Upper lobe of left lung (tissue), 4 donors: ENCODE measurements at regions not wholly inside any gene's neighbourhood (a gene's known extent, or its start where the extent isn't known, plus 50 kb on each side); places are given as distances from the start of the nearest gene placed in this dataset.

Source experiments
- POLR2A ChIP-seq, 4 donors: fragments of 450-650 bp; IDR thresholded peaks; one replicate each; pipeline ENCODE4 v1.5.1; 2016 to 2017; ENCODE audit warnings: antibody characterized with exemption in 4 of 4, mild to moderate bottlenecking in 2 of 4
- POLR2AphosphoS5 ChIP-seq, 2 donors: sonication (generic); formaldehyde crosslinking; IDR thresholded peaks; one replicate each; pipeline ENCODE4 v1.5.1; 2017; ENCODE audit warnings: antibody characterized with exemption in 2 of 2
- TF ChIP-seq, protein P1 (sequence below), 6 experiments: fragments of 450-650 bp in 4 of 6; fragments of 200-600 bp in 2 of 6; sonication (generic) in 2 of 6; IDR thresholded peaks; one replicate each; pipeline ENCODE4 v1.5.1; 2016 to 2019; ENCODE audit warnings: antibody characterized with exemption in 6 of 6

DNA sequence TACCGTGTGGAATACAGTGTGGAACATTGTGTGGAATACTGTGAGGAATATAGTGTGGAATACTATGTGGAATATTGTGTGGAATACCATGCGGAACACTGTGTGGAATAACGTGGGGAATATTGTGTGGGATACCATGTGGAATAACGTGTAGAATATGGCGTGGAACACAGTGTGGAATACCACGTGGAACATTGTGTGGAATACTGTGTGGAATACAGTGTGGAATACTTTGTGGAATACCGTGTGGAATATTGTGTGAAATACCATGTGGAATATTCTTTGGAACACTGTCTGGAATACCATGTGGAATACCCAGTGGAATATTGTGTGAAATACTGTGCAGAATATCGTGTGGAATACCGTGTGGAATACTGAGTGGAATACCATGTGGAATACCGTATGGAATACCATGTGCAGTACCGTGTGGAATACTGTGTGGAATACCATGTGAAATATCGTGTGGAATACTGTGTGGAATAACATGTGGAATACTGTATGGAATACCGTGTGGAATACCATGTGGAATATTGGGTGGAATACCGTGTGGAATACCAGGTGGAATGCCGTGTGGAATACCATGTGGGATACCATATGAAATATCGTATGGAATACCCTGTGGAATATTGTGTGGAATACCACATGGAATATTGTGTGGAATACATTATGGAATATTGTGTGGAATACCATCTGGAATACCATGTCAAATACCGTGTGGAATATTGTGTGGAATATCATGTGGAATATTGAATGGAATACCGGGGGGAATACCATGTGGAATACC is 133.1 kb upstream of the CHST15 start:
- TF ChIP-seq, protein P1, sequence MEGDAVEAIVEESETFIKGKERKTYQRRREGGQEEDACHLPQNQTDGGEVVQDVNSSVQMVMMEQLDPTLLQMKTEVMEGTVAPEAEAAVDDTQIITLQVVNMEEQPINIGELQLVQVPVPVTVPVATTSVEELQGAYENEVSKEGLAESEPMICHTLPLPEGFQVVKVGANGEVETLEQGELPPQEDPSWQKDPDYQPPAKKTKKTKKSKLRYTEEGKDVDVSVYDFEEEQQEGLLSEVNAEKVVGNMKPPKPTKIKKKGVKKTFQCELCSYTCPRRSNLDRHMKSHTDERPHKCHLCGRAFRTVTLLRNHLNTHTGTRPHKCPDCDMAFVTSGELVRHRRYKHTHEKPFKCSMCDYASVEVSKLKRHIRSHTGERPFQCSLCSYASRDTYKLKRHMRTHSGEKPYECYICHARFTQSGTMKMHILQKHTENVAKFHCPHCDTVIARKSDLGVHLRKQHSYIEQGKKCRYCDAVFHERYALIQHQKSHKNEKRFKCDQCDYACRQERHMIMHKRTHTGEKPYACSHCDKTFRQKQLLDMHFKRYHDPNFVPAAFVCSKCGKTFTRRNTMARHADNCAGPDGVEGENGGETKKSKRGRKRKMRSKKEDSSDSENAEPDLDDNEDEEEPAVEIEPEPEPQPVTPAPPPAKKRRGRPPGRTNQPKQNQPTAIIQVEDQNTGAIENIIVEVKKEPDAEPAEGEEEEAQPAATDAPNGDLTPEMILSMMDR (IDR thresholded peaks at IDR 0.05) = no peak
- TF ChIP-seq POLR2AphosphoS5 (IDR thresholded peaks at IDR 0.05) (no peak), POLR2A (IDR thresholded peaks at IDR 0.05) (no peak)
